ENCODE measurements at regions not wholly inside any gene's neighbourhood (a gene's known extent, or its start where the extent isn't known, plus 50 kb on each side); places are given as distances from the start of the nearest gene placed in this dataset.

DNA sequence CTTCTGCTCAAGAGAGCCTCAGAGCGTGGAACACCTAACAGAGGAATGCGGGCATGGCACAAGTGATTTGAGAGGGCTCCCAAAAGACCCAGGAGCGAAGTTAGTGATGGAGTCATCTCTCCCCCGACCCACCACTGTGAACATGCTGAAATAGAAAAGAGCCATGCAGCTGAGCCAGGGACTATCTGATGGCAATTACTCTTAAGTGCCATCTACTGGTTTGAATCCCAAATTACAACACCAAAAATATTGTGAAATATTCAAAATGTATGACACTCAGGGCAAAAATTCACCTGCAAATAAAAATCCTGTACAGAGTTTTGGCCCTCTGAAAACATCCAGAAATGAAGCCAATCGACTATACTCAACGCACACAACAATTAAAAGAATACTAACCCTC lies 2038.9 kb upstream of the ADGRL3 start:
- Histone ChIP-seq H3K9ac (ENCODE audit: low read length) (no peak overlapping the region), H3K79me2 (ENCODE audit: low read length) (no peaks in the 10 kb centered on the region), H3K4me1 (ENCODE audit: low read length) (no peaks in the 10 kb centered on the region), H3K36me3 (ENCODE audit: insufficient read depth, low read length) (no peaks in the 10 kb centered on the region), H3K27ac (ENCODE audit: low read length) (no peak overlapping the region), H3K27me3 (ENCODE audit: low read length) (no peaks in the 10 kb centered on the region), H3K9me3 (ENCODE audit: low read length) (peaks cover 25% of the 10 kb centered on the region), H3K4me3 (ENCODE audit: low read length) (no peak overlapping the region), H3K9me2 (replicated peaks; ENCODE audit: insufficient read depth, low read length) (no peaks in the 10 kb centered on the region), H4K20me1 (ENCODE audit: insufficient read depth, low read depth, low read length) (no peaks in the 10 kb centered on the region), H3K4me2 (ENCODE audit: low read depth, low read length, poor library complexity, severe bottlenecking) (no peak overlapping the region), H2AFZ (ENCODE audit: low read length) (no peak overlapping the region)
- no peak for DNase-seq

DNA sequence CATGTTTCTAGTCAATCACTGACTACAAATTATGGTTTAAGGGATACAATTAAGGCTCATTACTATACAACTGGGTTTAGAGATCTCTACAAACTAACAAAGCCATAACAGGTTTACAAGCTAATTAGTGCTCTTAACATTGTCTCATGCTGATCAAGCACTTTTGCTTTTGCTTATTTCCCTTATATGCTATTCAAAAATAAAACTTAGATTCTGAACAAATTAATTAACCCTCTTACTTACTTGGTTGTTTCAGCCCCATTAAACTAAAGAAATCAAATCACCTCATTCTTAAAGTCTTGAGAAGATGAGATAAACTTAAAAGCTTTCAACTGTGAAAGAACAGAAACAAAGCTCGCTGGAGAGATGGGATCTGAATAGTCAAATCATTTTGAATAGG lies 2024.5 kb upstream of the ADGRL3 start:
- Histone ChIP-seq H3K4me1 (ENCODE audit: low read length) (no peaks in the 10 kb centered on the region), H3K36me3 (ENCODE audit: insufficient read depth, low read length) (no peaks in the 10 kb centered on the region), H3K9me3 (ENCODE audit: low read length) (peaks cover 12% of the 10 kb centered on the region)

DNA sequence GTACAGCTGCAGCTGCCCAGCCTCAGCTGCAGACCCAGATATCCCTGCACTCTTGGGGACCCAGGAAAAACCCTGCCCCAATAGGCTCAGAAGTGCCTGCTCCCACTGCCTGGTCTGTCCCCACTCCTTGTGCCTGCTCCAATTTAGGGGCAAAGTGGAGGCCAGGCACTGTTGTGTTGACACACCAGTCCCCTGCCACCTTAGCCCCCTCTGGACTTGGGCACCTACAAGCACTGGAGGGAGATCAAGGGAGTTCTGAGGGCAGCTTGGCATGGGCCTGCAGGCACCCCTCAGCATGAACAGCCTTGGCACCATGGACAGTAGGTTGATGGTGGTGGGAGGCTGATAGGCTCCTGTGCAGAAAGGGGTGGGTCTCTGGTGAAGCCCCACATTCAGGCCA lies 2020.8 kb upstream of the ADGRL3 start:
- Histone ChIP-seq H2AFZ (ENCODE audit: low read length) (no peak overlapping the region), H3K4me1 (ENCODE audit: low read length) (no peaks in the 10 kb centered on the region), H4K20me1 (ENCODE audit: insufficient read depth, low read depth, low read length) (no peaks in the 10 kb centered on the region), H3K27ac (ENCODE audit: low read length) (no peak overlapping the region), H3K36me3 (ENCODE audit: insufficient read depth, low read length) (no peaks in the 10 kb centered on the region), H3K79me2 (ENCODE audit: low read length) (no peaks in the 10 kb centered on the region), H3K9me2 (replicated peaks; ENCODE audit: insufficient read depth, low read length) (no peaks in the 10 kb centered on the region), H3K4me3 (ENCODE audit: low read length) (no peak overlapping the region), H3K27me3 (ENCODE audit: low read length) (no peaks in the 10 kb centered on the region), H3K4me2 (ENCODE audit: low read depth, low read length, poor library complexity, severe bottlenecking) (no peak overlapping the region), H3K9me3 (ENCODE audit: low read length) (peaks cover 11% of the 10 kb centered on the region), H3K9ac (ENCODE audit: low read length) (no peak overlapping the region)
- no peak for DNase-seq

More for the DNA sequence above, 2024.5 kb upstream of the ADGRL3 start:
- no peak overlapping the region for H3K4me3 ChIP-seq (ENCODE audit: low read length)
- no peaks in the 10 kb centered on the region for H4K20me1 ChIP-seq (ENCODE audit: insufficient read depth, low read depth, low read length)
- H3K9me2 ChIP-seq (replicated peaks; ENCODE audit: insufficient read depth, low read length): no peaks in the 10 kb centered on the region
- no peak overlapping the region for H3K27ac ChIP-seq (ENCODE audit: low read length)
- DNase-seq: no peak
- H3K4me2 ChIP-seq (ENCODE audit: low read depth, low read length, poor library complexity, severe bottlenecking): no peak overlapping the region
- H3K27me3 ChIP-seq (ENCODE audit: low read length): no peaks in the 10 kb centered on the region
- no peak overlapping the region for H3K9ac ChIP-seq (ENCODE audit: low read length)
- no peaks in the 10 kb centered on the region for H3K79me2 ChIP-seq (ENCODE audit: low read length)
- no peak overlapping the region for H2AFZ ChIP-seq (ENCODE audit: low read length)

DNA sequence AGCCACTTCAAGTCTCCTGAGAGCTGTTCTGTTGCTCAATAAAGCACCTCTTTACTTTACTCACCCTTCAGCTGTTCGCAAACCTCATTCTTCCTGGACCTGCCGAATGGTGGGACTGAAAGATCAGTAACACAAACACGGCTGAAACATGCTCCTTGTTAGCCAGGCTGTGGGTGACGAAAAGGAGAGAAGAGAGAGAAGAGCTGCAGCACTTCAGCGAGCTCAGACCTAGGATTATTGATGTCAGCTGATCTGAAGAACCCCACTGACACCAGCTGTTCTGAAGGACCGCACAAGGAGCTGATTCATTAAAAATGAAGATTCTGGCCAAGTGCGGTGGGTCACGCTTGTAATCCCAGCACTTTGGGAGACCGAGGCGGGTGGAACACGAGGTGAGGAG lies 2020.0 kb upstream of the ADGRL3 start:
- H3K36me3 ChIP-seq (ENCODE audit: insufficient read depth, low read length): no peaks in the 10 kb centered on the region
- H3K27ac ChIP-seq (ENCODE audit: low read length): no peak overlapping the region
- no peak overlapping the region for H3K9ac ChIP-seq (ENCODE audit: low read length)
- no peaks in the 10 kb centered on the region for H3K27me3 ChIP-seq (ENCODE audit: low read length)
- peaks cover 11% of the 10 kb centered on the region for H3K9me3 ChIP-seq (ENCODE audit: low read length)
- DNase-seq: no peak
- no peaks in the 10 kb centered on the region for H3K79me2 ChIP-seq (ENCODE audit: low read length)
- H3K9me2 ChIP-seq (replicated peaks; ENCODE audit: insufficient read depth, low read length): no peaks in the 10 kb centered on the region
- no peaks in the 10 kb centered on the region for H4K20me1 ChIP-seq (ENCODE audit: insufficient read depth, low read depth, low read length)
- H3K4me2 ChIP-seq (ENCODE audit: low read depth, low read length, poor library complexity, severe bottlenecking): no peak overlapping the region
- no peaks in the 10 kb centered on the region for H3K4me1 ChIP-seq (ENCODE audit: low read length)
- no peak overlapping the region for H3K4me3 ChIP-seq (ENCODE audit: low read length)
- H2AFZ ChIP-seq (ENCODE audit: low read length): no peak overlapping the region

DNA sequence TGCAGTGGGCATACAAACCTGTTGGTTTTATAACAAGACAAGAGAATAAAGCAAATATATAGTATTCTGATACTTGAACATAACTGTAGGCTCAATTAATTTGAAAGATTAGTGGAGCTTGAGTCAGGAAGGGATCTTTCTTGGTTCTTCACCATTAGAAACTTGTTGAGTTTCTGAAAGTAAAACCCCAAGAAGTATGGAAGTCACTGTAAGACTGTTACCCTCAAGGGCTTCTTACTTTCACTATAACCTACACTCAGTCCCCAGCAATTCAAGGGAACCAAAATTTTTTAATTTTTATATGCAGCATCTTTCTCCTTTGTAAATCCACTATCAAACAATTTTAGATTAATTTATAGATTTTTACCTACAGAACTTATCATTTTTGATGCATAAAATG lies 2019.2 kb upstream of the ADGRL3 start:
- H2AFZ ChIP-seq (ENCODE audit: low read length): no peak overlapping the region
- no peak for DNase-seq

DNA sequence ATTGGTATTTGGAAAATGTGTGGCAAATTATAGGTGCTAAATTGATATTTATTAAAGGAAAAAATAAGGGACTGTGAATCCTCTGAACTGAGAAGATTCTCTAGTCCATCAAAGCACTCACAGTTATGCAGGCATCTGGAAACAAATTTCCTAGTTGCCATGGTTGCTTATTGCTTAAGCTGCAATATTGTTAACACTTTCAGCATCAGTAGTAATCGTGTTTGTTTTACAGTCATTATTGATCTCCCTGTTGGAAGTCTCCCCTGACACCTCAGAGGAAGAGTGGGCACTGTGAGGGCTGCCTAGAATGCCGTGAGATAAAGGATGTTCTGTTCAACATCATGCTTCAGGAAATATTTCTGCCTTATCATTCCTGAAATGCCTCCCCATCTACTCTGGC lies 2004.3 kb upstream of the ADGRL3 start:
- Histone ChIP-seq H3K9me3 (ENCODE audit: low read length) (peaks cover 40% of the 10 kb centered on the region), H2AFZ (ENCODE audit: low read length) (no peak overlapping the region), H3K9me2 (replicated peaks; ENCODE audit: insufficient read depth, low read length) (no peaks in the 10 kb centered on the region), H3K4me2 (ENCODE audit: low read depth, low read length, poor library complexity, severe bottlenecking) (no peak overlapping the region), H3K27ac (ENCODE audit: low read length) (no peak overlapping the region), H4K20me1 (ENCODE audit: insufficient read depth, low read depth, low read length) (no peaks in the 10 kb centered on the region), H3K27me3 (ENCODE audit: low read length) (no peaks in the 10 kb centered on the region), H3K79me2 (ENCODE audit: low read length) (no peaks in the 10 kb centered on the region), H3K4me1 (ENCODE audit: low read length) (no peaks in the 10 kb centered on the region), H3K36me3 (ENCODE audit: insufficient read depth, low read length) (no peaks in the 10 kb centered on the region), H3K9ac (ENCODE audit: low read length) (no peak overlapping the region), H3K4me3 (ENCODE audit: low read length) (no peak overlapping the region)
- DNase-seq: no peak

More for the DNA sequence above, 2019.2 kb upstream of the ADGRL3 start:
- H3K4me1 ChIP-seq (ENCODE audit: low read length): no peaks in the 10 kb centered on the region
- H3K9me2 ChIP-seq (replicated peaks; ENCODE audit: insufficient read depth, low read length): no peaks in the 10 kb centered on the region
- no peak overlapping the region for H3K9ac ChIP-seq (ENCODE audit: low read length)
- no peak overlapping the region for H3K27ac ChIP-seq (ENCODE audit: low read length)
- H3K9me3 ChIP-seq (ENCODE audit: low read length): peaks cover 11% of the 10 kb centered on the region
- H3K4me3 ChIP-seq (ENCODE audit: low read length): no peak overlapping the region
- H3K36me3 ChIP-seq (ENCODE audit: insufficient read depth, low read length): no peaks in the 10 kb centered on the region
- H3K27me3 ChIP-seq (ENCODE audit: low read length): no peaks in the 10 kb centered on the region
- no peaks in the 10 kb centered on the region for H4K20me1 ChIP-seq (ENCODE audit: insufficient read depth, low read depth, low read length)
- no peaks in the 10 kb centered on the region for H3K79me2 ChIP-seq (ENCODE audit: low read length)
- no peak overlapping the region for H3K4me2 ChIP-seq (ENCODE audit: low read depth, low read length, poor library complexity, severe bottlenecking)

DNA sequence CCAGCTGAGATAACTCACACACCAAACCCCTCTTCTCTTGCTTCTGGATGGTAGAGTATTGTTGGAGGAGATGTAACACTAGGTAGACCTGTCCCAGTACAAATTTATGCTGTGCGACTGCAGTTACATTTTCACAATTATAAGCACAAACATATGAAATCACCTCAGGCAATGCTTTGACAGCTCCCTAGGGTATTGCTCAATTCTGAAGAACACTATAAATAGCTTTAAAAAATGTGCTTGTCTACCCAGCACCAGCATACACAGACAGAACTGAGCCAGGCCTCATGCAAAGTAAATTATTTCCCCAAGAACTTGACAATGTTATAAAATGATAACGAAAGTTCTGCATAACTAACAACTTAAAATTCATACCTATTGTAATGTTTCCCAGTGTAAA lies 1999.1 kb upstream of the ADGRL3 start:
- no peaks in the 10 kb centered on the region for H3K36me3 ChIP-seq (ENCODE audit: insufficient read depth, low read length)
- H4K20me1 ChIP-seq (ENCODE audit: insufficient read depth, low read depth, low read length): no peaks in the 10 kb centered on the region
- H2AFZ ChIP-seq (ENCODE audit: low read length): no peak overlapping the region
- H3K9ac ChIP-seq (ENCODE audit: low read length): no peak overlapping the region
- H3K4me1 ChIP-seq (ENCODE audit: low read length): no peaks in the 10 kb centered on the region
- no peaks in the 10 kb centered on the region for H3K9me2 ChIP-seq (replicated peaks; ENCODE audit: insufficient read depth, low read length)
- H3K9me3 ChIP-seq (ENCODE audit: low read length): peaks cover 48% of the 10 kb centered on the region
- H3K79me2 ChIP-seq (ENCODE audit: low read length): no peaks in the 10 kb centered on the region
- no peak overlapping the region for H3K27ac ChIP-seq (ENCODE audit: low read length)
- no peak overlapping the region for H3K4me3 ChIP-seq (ENCODE audit: low read length)
- H3K27me3 ChIP-seq (ENCODE audit: low read length): no peaks in the 10 kb centered on the region
- DNase-seq: no peak
- H3K4me2 ChIP-seq (ENCODE audit: low read depth, low read length, poor library complexity, severe bottlenecking): no peak overlapping the region

DNA sequence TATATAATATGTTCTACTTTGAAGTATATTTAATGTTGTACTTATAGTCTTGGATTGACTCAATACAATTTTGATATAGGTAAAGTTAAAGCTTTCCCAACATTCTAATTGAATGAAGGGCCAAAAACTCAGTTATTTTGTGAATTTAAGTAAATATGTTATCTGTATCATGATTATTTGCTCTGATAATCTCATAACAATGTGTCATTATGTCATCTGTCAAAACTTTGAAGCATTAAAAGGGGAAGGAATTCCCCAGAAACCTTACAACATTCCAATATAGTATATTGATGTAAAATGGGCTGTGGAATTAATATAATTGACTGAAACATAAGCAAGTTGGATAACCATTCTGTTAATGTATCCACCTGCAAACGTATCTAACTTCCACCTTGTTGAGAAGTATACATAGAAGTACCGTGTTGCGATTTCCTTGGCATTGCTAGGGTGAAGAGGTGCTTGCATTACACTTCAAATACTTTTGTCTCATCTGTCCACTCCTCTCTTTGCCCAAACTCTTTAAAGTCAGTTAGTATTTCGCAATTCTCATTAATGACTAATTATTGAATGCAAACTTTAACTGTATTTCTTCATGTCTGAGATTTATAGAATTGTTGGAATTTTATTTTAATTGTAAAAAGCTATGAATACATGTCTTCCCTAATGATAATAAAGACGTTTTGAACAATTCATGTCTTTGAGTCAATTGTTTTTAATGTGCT lies 1982.1 kb upstream of the ADGRL3 start:
- no peaks in the 10 kb centered on the region for H3K27me3 ChIP-seq (ENCODE audit: low read length)
- no peak overlapping the region for H3K27ac ChIP-seq (ENCODE audit: low read length)
- no peaks in the 10 kb centered on the region for H3K9me2 ChIP-seq (replicated peaks; ENCODE audit: insufficient read depth, low read length)
- no peaks in the 10 kb centered on the region for H3K4me1 ChIP-seq (ENCODE audit: low read length)
- H3K79me2 ChIP-seq (ENCODE audit: low read length): no peaks in the 10 kb centered on the region
- no peak overlapping the region for H3K9ac ChIP-seq (ENCODE audit: low read length)
- H3K4me3 ChIP-seq (ENCODE audit: low read length): no peak overlapping the region
- no peak overlapping the region for H2AFZ ChIP-seq (ENCODE audit: low read length)
- H3K9me3 ChIP-seq (ENCODE audit: low read length): peaks cover 47% of the 10 kb centered on the region
- H3K36me3 ChIP-seq (ENCODE audit: insufficient read depth, low read length): no peaks in the 10 kb centered on the region
- no peak overlapping the region for H3K4me2 ChIP-seq (ENCODE audit: low read depth, low read length, poor library complexity, severe bottlenecking)
- no peak for DNase-seq
- H4K20me1 ChIP-seq (ENCODE audit: insufficient read depth, low read depth, low read length): no peaks in the 10 kb centered on the region

Measured in Karpas-422 (cell line).